Cardiac muscle cell (in vitro differentiated cells and primary cell): ENCODE measurements at regions not wholly inside any gene's neighbourhood (a gene's known extent, or its start where the extent isn't known, plus 50 kb on each side); places are given as distances from the start of the nearest gene placed in this dataset.
A peak's percentile ranks its signal among the peaks of the same experiment; 100 is the strongest.

Experiments
- DNase-seq, 2 donors: peaks; one replicate each; pipeline versions ENCODE4 v3.0.0 to v3.0.0-alpha.2; 2010 to 2017; ENCODE audit warnings: low read depth in 1 of 2, low spot score in 1 of 2
- H3K27ac ChIP-seq: fragments of 200-600 bp; sonication (generic); 2 replicates; pipeline ENCODE4 v1.5.1; 2016
- H3K27me3 ChIP-seq: fragments of 200-600 bp; sonication (generic); 2 replicates; pipeline ENCODE4 v1.6.0; 2016; ENCODE audit warnings: control low read depth
- H3K36me3 ChIP-seq: fragments of 200-600 bp; sonication (generic); 2 replicates; pipeline ENCODE4 v1.5.1; 2016; ENCODE audit warnings: control low read depth
- H3K4me1 ChIP-seq: fragments of 200-600 bp; sonication (generic); 2 replicates; pipeline ENCODE4 v1.8.1; 2017; ENCODE audit warnings: low read depth, mild to moderate bottlenecking, mixed run types
- H3K4me3 ChIP-seq: fragments of 200-600 bp; sonication (generic); 2 replicates; pipeline ENCODE4 v1.5.1; 2016; ENCODE audit warnings: mild to moderate bottlenecking
- H3K9me3 ChIP-seq: fragments of 200-600 bp; sonication (generic); 2 replicates; pipeline ENCODE4 v1.5.1; 2017; ENCODE audit warnings: low read depth, mild to moderate bottlenecking, control low read depth
- CTCF ChIP-seq: IDR thresholded peaks from 2 replicates; pipeline ENCODE4 v1.5.1; 2012; ENCODE audit warnings: low read depth, mild to moderate bottlenecking, low read length

- no peak for TF ChIP-seq CTCF
- H3K36me3 ChIP-seq, result no peaks in the 10 kb centered on the region
- H3K4me1 ChIP-seq, result no peaks in the 10 kb centered on the region
- H3K27me3 ChIP-seq, result no peaks in the 10 kb centered on the region
- no peak for DNase-seq
- H3K4me3 ChIP-seq, result no peak overlapping the region
- no peak overlapping the region for H3K27ac ChIP-seq
- H3K9me3 ChIP-seq, result no peaks in the 10 kb centered on the region
These were observed 54.0 kb upstream of the STMND1 start for GRCh38 chr6:17047889-17048288.

GRCh38 chr6:17045581-17046322 lies 56.1 kb upstream of the STMND1 start:
- Histone ChIP-seq H3K4me1 (no peaks in the 10 kb centered on the region), H3K36me3 (no peaks in the 10 kb centered on the region), H3K4me3 (no peak overlapping the region), H3K27me3 (no peaks in the 10 kb centered on the region), H3K9me3 (no peaks in the 10 kb centered on the region), H3K27ac (no peak overlapping the region)
- TF ChIP-seq CTCF, result no peak
- DNase-seq, result peak; percentile 17 to 54

GRCh38 chr6:17043148-17043522 lies 58.7 kb upstream of the STMND1 start:
- TF ChIP-seq CTCF, result no peak
- no peaks in the 10 kb centered on the region for H3K36me3 ChIP-seq
- H3K9me3 ChIP-seq, result no peaks in the 10 kb centered on the region
- H3K27ac ChIP-seq, result no peak overlapping the region
- no peaks in the 10 kb centered on the region for H3K27me3 ChIP-seq
- H3K4me1 ChIP-seq, result no peaks in the 10 kb centered on the region
- H3K4me3 ChIP-seq, result no peak overlapping the region
- DNase-seq, result no peak

GRCh38 chr6:17042422-17043147 lies 59.3 kb upstream of the STMND1 start:
- no peaks in the 10 kb centered on the region for H3K36me3 ChIP-seq
- no peak overlapping the region for H3K27ac ChIP-seq
- H3K27me3 ChIP-seq, result no peaks in the 10 kb centered on the region
- H3K9me3 ChIP-seq, result no peaks in the 10 kb centered on the region
- H3K4me1 ChIP-seq, result no peaks in the 10 kb centered on the region
- H3K4me3 ChIP-seq, result no peak overlapping the region
- peak; percentile 41 for TF ChIP-seq CTCF
- peak; percentile 41 to 66 for DNase-seq

- peak in 1 of 2 donors; percentile 49 for DNase-seq
- H3K9me3 ChIP-seq, result no peaks in the 10 kb centered on the region
- H3K27ac ChIP-seq, result no peak overlapping the region
These were observed 62.6 kb upstream of the STMND1 start for GRCh38 chr6:17039266-17039665.

More at GRCh38 chr6:17039266-17039665, 62.6 kb upstream of the STMND1 start:
- no peaks in the 10 kb centered on the region for H3K4me1 ChIP-seq
- TF ChIP-seq CTCF, result no peak
- H3K36me3 ChIP-seq, result no peaks in the 10 kb centered on the region
- H3K4me3 ChIP-seq, result no peak overlapping the region
- H3K27me3 ChIP-seq, result peaks cover 7% of the 10 kb centered on the region
